PC-9 (cell line): ENCODE measurements at regions not wholly inside any gene's neighbourhood (a gene's known extent, or its start where the extent isn't known, plus 50 kb on each side); places are given as distances from the start of the nearest gene placed in this dataset.

Experiments
- BruUV-seq: library from RNA; stranded (reverse); fragments of 400-500 nt; replicated peaks from 2 replicates; lab custom pipeline; 2021; lab: Mats Ljungman, UMichigan
- CTCF ChIA-PET: fragments of 300-600 bp; sonication (Branson Sonifier 250); formaldehyde crosslinking; loops from one replicate; lab custom pipeline; 2022; ENCODE audit warnings: antibody characterized with exemption; lab: Charles Lee
- POLR2A ChIA-PET: fragments of 300-600 bp; sonication (Branson Sonifier 250); formaldehyde crosslinking; loops from one replicate; lab custom pipeline; 2022; ENCODE audit warnings: antibody characterized with exemption; ENCODE audit not compliant: unreplicated experiment; lab: Charles Lee
- DNase-seq, 2 experiments: peaks; one replicate each; pipeline versions ENCODE4 v3.0.0 to v3.0.0-alpha.2; 2015 to 2022; ENCODE audit warnings: mixed read lengths in 1 of 2
- H2AFZ ChIP-seq: fragments of 200-600 bp; sonication (generic); 2 replicates; pipeline ENCODE4 v1.8.1; 2017; ENCODE audit warnings: antibody characterized with exemption
- H3F3A ChIP-seq: fragments of 200-600 bp; sonication (generic); 2 replicates; pipeline ENCODE4 v1.8.1; 2017; ENCODE audit warnings: antibody characterized with exemption, mild to moderate bottlenecking, low read depth; ENCODE audit not compliant: insufficient read depth
- H3K27ac ChIP-seq: fragments of 200-600 bp; sonication (generic); 2 replicates; pipeline ENCODE4 v1.6.1; 2016; ENCODE audit warnings: mixed run types
- H3K27me3 ChIP-seq: fragments of 200-600 bp; sonication (generic); 2 replicates; pipeline ENCODE4 v1.6.1; 2016; ENCODE audit warnings: low read depth, mixed run types; ENCODE audit not compliant: insufficient read depth
- H3K36me3 ChIP-seq: fragments of 200-600 bp; sonication (generic); 2 replicates; pipeline ENCODE4 v1.6.1; 2016; ENCODE audit warnings: low read depth, mixed run types
- H3K4me1 ChIP-seq: fragments of 200-600 bp; sonication (generic); replicated peaks from 2 replicates; pipeline ENCODE4 v1.6.1; 2016; ENCODE audit warnings: mixed run types; ENCODE audit not compliant: insufficient read depth
- H3K4me2 ChIP-seq: fragments of 200-600 bp; sonication (generic); 2 replicates; pipeline ENCODE4 v1.6.1; 2017; ENCODE audit warnings: mixed run types
- H3K4me3 ChIP-seq: fragments of 200-600 bp; sonication (generic); 2 replicates; pipeline ENCODE4 v1.6.1; 2016; ENCODE audit warnings: mixed run types
- H3K79me2 ChIP-seq: fragments of 200-600 bp; sonication (generic); 2 replicates; pipeline ENCODE4 v1.6.1; 2017; ENCODE audit warnings: low read depth, mixed run types
- H3K9me2 ChIP-seq: fragments of 200-600 bp; sonication (generic); 2 replicates; pipeline ENCODE4 v1.8.1; 2017; ENCODE audit warnings: mild to moderate bottlenecking; ENCODE audit not compliant: insufficient read depth
- H3K9me3 ChIP-seq: fragments of 200-600 bp; sonication (generic); 2 replicates; pipeline ENCODE4 v1.8.1; 2016; ENCODE audit warnings: low read depth; ENCODE audit not compliant: insufficient read depth
- H4K20me1 ChIP-seq: fragments of 200-600 bp; sonication (generic); 2 replicates; pipeline ENCODE4 v1.8.1; 2017; ENCODE audit not compliant: insufficient read depth
- CTCF ChIP-seq: fragments of 200-600 bp; sonication (generic); conservative IDR thresholded peaks from 2 replicates; pipeline ENCODE4 v1.6.1; 2017; ENCODE audit warnings: mixed run types, antibody characterized with exemption, mild to moderate bottlenecking, moderate library complexity
- EZH2 ChIP-seq: fragments of 200-600 bp; sonication (generic); IDR thresholded peaks from 2 replicates; pipeline ENCODE4 v1.8.0; 2017; ENCODE audit warnings: antibody characterized with exemption, low read depth
- intact Hi-C: fragments of 100-400 bp; cut with micrococcal nuclease; formaldehyde crosslinking; loops from one replicate; pipeline ENCODE4 v1.10.0; 2022; ENCODE audit not compliant: unreplicated experiment

GRCh38 chr2:70397186-70397585 is 95.3 kb upstream of the FAM136A start:
- no peaks in the 10 kb centered on the region for H3K27me3 ChIP-seq
- POLR2A ChIA-PET, result no interaction called here
- TF ChIP-seq EZH2 (no peak), CTCF (no peak)
- H3K9me3 ChIP-seq, result no peaks in the 10 kb centered on the region
- H3K36me3 ChIP-seq, result peaks cover 14% of the 10 kb centered on the region
- H3K4me3 ChIP-seq, result no peak overlapping the region
- no peaks in the 10 kb centered on the region for H4K20me1 ChIP-seq
- CTCF ChIA-PET, result no interaction called here
- peaks cover 19% of the 10 kb centered on the region for H3K79me2 ChIP-seq
- H2AFZ ChIP-seq, result no peak overlapping the region
- no TSS peak for BruUV-seq
- no peak overlapping the region for H3K27ac ChIP-seq
- no peak for DNase-seq
- H3K9me2 ChIP-seq, result no peaks in the 10 kb centered on the region
- H3K4me1 ChIP-seq, result peaks cover 17% of the 10 kb centered on the region
- no peak overlapping the region for H3K4me2 ChIP-seq
- H3F3A ChIP-seq, result peaks cover 2% of the 10 kb centered on the region; the same call in 1 of the 2 replicates
- intact Hi-C loops, result no loop called here

DNA sequence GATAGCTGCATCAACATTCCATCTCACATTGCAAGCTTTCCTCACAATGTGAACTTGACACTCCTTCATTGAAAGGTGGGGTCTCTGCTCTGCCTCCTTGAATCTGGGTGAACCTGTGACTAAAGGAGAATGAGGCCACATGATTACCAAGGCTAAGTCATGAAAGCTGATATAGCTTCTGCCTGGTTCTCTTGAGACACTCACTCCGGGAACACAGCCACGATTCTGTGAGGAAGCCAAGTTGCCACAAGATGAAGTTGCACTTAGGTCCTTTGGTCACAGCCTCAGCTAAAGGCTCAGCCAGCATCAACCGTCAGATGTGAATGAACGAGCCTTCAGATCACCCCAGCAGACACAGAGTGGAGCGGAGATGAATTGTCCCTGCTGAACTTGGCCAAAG is 94.7 kb upstream of the FAM136A start:
- H3K9me3 ChIP-seq, result no peaks in the 10 kb centered on the region
- no peaks in the 10 kb centered on the region for H3K27me3 ChIP-seq
- H3K4me3 ChIP-seq, result no peak overlapping the region
- BruUV-seq, result no TSS peak
- intact Hi-C loops, result no loop called here
- ChIA-PET POLR2A (no interaction called here), CTCF (no interaction called here)
- H3K27ac ChIP-seq, result no peak overlapping the region
- peaks cover 11% of the 10 kb centered on the region for H3K4me1 ChIP-seq
- H3K4me2 ChIP-seq, result no peak overlapping the region
- H3K9me2 ChIP-seq, result no peaks in the 10 kb centered on the region
- H3K79me2 ChIP-seq, result peaks cover 13% of the 10 kb centered on the region
- DNase-seq, result no peak
- H4K20me1 ChIP-seq, result no peaks in the 10 kb centered on the region
- H3F3A ChIP-seq, result no peaks in the 10 kb centered on the region
- peaks cover 14% of the 10 kb centered on the region for H3K36me3 ChIP-seq
- H2AFZ ChIP-seq, result no peak overlapping the region
- no peak for TF ChIP-seq CTCF
- TF ChIP-seq EZH2, result no peak

- no peak overlapping the region for H2AFZ ChIP-seq
- H3K9me2 ChIP-seq, result no peaks in the 10 kb centered on the region
- H3K36me3 ChIP-seq, result peaks cover 14% of the 10 kb centered on the region
- no peaks in the 10 kb centered on the region for H3K79me2 ChIP-seq
- H4K20me1 ChIP-seq, result no peaks in the 10 kb centered on the region
- POLR2A ChIA-PET, result no interaction called here
- H3K4me2 ChIP-seq, result no peak overlapping the region
- intact Hi-C loops, result no loop called here
- peaks cover 8% of the 10 kb centered on the region for H3F3A ChIP-seq
- CTCF ChIA-PET, result no interaction called here
- H3K27ac ChIP-seq, result no peak overlapping the region
- no peak for DNase-seq
- H3K4me1 ChIP-seq, result peaks cover 4% of the 10 kb centered on the region
- H3K27me3 ChIP-seq, result no peaks in the 10 kb centered on the region
- BruUV-seq, result no TSS peak
- TF ChIP-seq EZH2 (no peak), CTCF (no peak)
- H3K9me3 ChIP-seq, result no peaks in the 10 kb centered on the region
- no peak overlapping the region for H3K4me3 ChIP-seq
Observed at GRCh38 chr2:70393881-70394280, 92.0 kb upstream of the FAM136A start.
